ENCODE measurements at regions not wholly inside any gene's neighbourhood (a gene's known extent, or its start where the extent isn't known, plus 50 kb on each side); places are given as distances from the start of the nearest gene placed in this dataset.

DNA sequence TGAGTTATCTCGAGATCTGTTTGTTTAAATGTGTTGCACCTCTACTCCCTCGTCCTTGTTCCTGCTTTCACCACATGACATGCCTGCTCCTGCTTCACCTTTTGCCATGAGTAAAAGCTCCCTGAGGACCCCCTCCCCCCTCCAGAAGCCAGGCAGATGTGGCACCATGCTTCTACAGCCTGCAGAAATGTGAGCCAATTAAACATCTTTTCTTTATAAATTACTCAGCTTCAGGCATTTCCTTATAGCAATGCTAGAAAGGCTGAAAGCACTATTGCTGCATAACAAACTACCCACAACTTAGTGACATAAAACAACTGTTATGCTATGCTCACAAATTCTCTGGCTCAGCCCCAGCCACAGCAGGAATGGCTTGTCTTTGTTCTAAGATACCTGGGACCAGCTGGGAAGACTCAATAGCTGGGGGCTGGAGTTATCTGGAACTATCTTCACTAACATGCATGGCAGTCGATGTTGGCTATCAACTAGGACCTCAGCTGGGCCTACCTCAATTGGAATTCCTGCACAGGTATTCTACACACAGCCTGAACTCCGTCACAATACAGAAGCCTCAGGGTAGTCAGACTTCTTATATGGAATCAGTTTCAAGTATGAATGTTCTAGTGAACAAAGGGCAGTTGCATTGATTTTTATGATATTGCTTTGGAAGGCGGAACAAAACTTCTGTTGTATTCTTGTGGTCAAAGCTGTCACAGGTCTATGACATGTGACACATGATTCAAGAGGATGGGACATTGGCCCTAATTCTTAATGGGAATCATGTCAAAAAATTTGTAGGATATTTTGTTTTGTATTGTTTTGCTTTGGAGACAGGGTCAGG, 186.0 kb upstream of the PIRT start:
- TF ChIP-seq POLR2AphosphoS5 (IDR thresholded peaks at IDR 0.05; ENCODE audit: insufficient read depth, low read depth, low read length) (no peak), MYC (IDR thresholded peaks at IDR 0.05; ENCODE audit: low read depth, low read length) (no peak)
- TF ChIP-seq, protein P1, sequence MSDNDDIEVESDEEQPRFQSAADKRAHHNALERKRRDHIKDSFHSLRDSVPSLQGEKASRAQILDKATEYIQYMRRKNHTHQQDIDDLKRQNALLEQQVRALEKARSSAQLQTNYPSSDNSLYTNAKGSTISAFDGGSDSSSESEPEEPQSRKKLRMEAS (IDR thresholded peaks at IDR 0.05; ENCODE audit: insufficient read depth, insufficient read length), result no peak
- H3K4me2 ChIP-seq (ENCODE audit: insufficient read depth, low read length), result no peak overlapping the region
- no peak overlapping the region for H3K9ac ChIP-seq (replicated peaks; ENCODE audit: extremely low read depth, insufficient read depth, low read length)
- no peak overlapping the region for H3K27ac ChIP-seq (ENCODE audit: insufficient read depth, low read depth, low read length)
- no peak overlapping the region for H2AFZ ChIP-seq (ENCODE audit: low read depth, low read length)
- no peaks in the 10 kb centered on the region for H3K36me3 ChIP-seq (ENCODE audit: control insufficient read depth in 2 of 2, extremely low read depth in 1 of 2, insufficient read depth in 2 of 2, low read length in 2 of 2)
- H3K79me2 ChIP-seq (ENCODE audit: control insufficient read depth, insufficient read depth, low read length), result no peaks in the 10 kb centered on the region
- intact Hi-C loops (cut with micrococcal nuclease) (no loop called here), dilution Hi-C loops (cut with MboI; ENCODE audit: extremely low pct_ligation_motif_present, low sequenced_read_pairs) (no loop called here)
- no peaks in the 10 kb centered on the region for H3K4me1 ChIP-seq (ENCODE audit: control insufficient read depth, extremely low read depth, insufficient read depth, low read length)
- H3K9me3 ChIP-seq (replicated peaks; ENCODE audit: control insufficient read depth, insufficient read depth, low read length), result peaks cover 5% of the 10 kb centered on the region
- ChIA-PET POLR2A (no interaction called here), CTCF (no interaction called here)
- no peak overlapping the region for H3K4me3 ChIP-seq (replicated peaks in 1 of 3; ENCODE audit: insufficient read depth in 1 of 3, low read depth in 1 of 3, low read length in 3 of 3)
- no peaks in the 10 kb centered on the region for H3K9me1 ChIP-seq (replicated peaks; ENCODE audit: control insufficient read depth, extremely low read depth, insufficient read depth, low read length)
- no peak for DNase-seq (ENCODE audit: low read depth, low spot score)
- FAIRE-seq, result no peak
- BruUV-seq (replicated peaks), result no TSS peak
- no peaks in the 10 kb centered on the region for H4K20me1 ChIP-seq (replicated peaks; ENCODE audit: control insufficient read depth, extremely low read depth, insufficient read depth, low read length)
- no peaks in the 10 kb centered on the region for H3K27me3 ChIP-seq (ENCODE audit: control insufficient read depth in 2 of 2, insufficient read depth in 2 of 2, low read length in 2 of 2)

DNA sequence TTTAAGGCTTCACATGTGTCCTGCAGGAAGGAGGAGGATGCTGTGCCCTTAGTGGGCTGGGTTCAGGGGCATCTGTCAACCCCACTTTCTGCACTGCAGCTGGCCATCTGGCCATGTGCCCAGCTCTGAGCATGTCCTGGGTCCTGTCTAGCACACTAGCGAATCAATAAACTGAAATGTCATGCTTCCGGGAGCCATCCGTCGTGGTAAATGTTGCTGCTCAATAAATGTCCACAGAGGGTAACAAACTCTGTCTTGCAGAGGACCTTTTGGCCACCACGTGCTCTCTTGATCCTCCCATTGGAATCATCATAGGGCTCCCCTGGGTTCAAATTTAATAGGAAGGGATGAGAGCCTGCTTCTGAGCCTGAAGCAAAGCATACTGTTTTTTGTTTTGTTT, 168.6 kb upstream of the PIRT start:
- Histone ChIP-seq H2AFZ (ENCODE audit: low read depth, low read length) (no peak overlapping the region), H3K9me1 (replicated peaks; ENCODE audit: control insufficient read depth, extremely low read depth, insufficient read depth, low read length) (no peaks in the 10 kb centered on the region), H3K9me3 (replicated peaks; ENCODE audit: control insufficient read depth, insufficient read depth, low read length) (peaks cover 14% of the 10 kb centered on the region), H4K20me1 (replicated peaks; ENCODE audit: control insufficient read depth, extremely low read depth, insufficient read depth, low read length) (no peaks in the 10 kb centered on the region), H3K4me1 (ENCODE audit: control insufficient read depth, extremely low read depth, insufficient read depth, low read length) (no peaks in the 10 kb centered on the region), H3K36me3 (ENCODE audit: control insufficient read depth in 2 of 2, extremely low read depth in 1 of 2, insufficient read depth in 2 of 2, low read length in 2 of 2) (no peaks in the 10 kb centered on the region), H3K79me2 (ENCODE audit: control insufficient read depth, insufficient read depth, low read length) (no peaks in the 10 kb centered on the region), H3K27me3 (ENCODE audit: control insufficient read depth in 2 of 2, insufficient read depth in 2 of 2, low read length in 2 of 2) (no peaks in the 10 kb centered on the region), H3K4me3 (replicated peaks in 1 of 3; ENCODE audit: insufficient read depth in 1 of 3, low read depth in 1 of 3, low read length in 3 of 3) (no peak overlapping the region), H3K27ac (ENCODE audit: insufficient read depth, low read depth, low read length) (no peak overlapping the region), H3K4me2 (ENCODE audit: insufficient read depth, low read length) (no peak overlapping the region), H3K9ac (replicated peaks; ENCODE audit: extremely low read depth, insufficient read depth, low read length) (no peak overlapping the region)
- POLR2A ChIA-PET, result no interaction called here
- dilution Hi-C loops (cut with MboI; ENCODE audit: extremely low pct_ligation_motif_present, low sequenced_read_pairs), result no loop called here
- FAIRE-seq, result no peak
- CTCF ChIA-PET, result no interaction called here
- intact Hi-C loops (cut with micrococcal nuclease), result no loop called here
- TF ChIP-seq FOS (IDR thresholded peaks at IDR 0.05; ENCODE audit: borderline replicate concordance, insufficient read depth, low read length) (no peak), MYC (IDR thresholded peaks at IDR 0.05; ENCODE audit: low read depth, low read length) (no peak), EZH2 (IDR thresholded peaks at IDR 0.05; ENCODE audit: borderline replicate concordance, low read depth, low read length, severe bottlenecking) (no peak), POLR2A (IDR thresholded peaks at IDR 0.05; ENCODE audit: low read depth, low read length) (no peak), GATA2 (IDR thresholded peaks at IDR 0.05; ENCODE audit: insufficient read depth, insufficient read length, low read depth, low read length) (no peak), JUN (IDR thresholded peaks at IDR 0.05; ENCODE audit: borderline replicate concordance, insufficient read depth, insufficient read length, low read depth) (no peak), POLR2AphosphoS5 (IDR thresholded peaks at IDR 0.05; ENCODE audit: insufficient read depth, low read depth, low read length) (no peak)
- TF ChIP-seq, protein P2, sequence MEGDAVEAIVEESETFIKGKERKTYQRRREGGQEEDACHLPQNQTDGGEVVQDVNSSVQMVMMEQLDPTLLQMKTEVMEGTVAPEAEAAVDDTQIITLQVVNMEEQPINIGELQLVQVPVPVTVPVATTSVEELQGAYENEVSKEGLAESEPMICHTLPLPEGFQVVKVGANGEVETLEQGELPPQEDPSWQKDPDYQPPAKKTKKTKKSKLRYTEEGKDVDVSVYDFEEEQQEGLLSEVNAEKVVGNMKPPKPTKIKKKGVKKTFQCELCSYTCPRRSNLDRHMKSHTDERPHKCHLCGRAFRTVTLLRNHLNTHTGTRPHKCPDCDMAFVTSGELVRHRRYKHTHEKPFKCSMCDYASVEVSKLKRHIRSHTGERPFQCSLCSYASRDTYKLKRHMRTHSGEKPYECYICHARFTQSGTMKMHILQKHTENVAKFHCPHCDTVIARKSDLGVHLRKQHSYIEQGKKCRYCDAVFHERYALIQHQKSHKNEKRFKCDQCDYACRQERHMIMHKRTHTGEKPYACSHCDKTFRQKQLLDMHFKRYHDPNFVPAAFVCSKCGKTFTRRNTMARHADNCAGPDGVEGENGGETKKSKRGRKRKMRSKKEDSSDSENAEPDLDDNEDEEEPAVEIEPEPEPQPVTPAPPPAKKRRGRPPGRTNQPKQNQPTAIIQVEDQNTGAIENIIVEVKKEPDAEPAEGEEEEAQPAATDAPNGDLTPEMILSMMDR (IDR thresholded peaks at IDR 0.05; ENCODE audit: extremely low read depth in 1 of 2, insufficient read depth in 1 of 2, low read depth in 1 of 2, low read length in 2 of 2), result no peak
- TF ChIP-seq, protein P1 (IDR thresholded peaks at IDR 0.05; ENCODE audit: insufficient read depth, insufficient read length), result no peak
- no peak for DNase-seq (ENCODE audit: low read depth, low spot score)
- no TSS peak for BruUV-seq (replicated peaks)
